ENCODE measurements at regions not wholly inside any gene's neighbourhood (a gene's known extent, or its start where the extent isn't known, plus 50 kb on each side); places are given as distances from the start of the nearest gene placed in this dataset.

DNA sequence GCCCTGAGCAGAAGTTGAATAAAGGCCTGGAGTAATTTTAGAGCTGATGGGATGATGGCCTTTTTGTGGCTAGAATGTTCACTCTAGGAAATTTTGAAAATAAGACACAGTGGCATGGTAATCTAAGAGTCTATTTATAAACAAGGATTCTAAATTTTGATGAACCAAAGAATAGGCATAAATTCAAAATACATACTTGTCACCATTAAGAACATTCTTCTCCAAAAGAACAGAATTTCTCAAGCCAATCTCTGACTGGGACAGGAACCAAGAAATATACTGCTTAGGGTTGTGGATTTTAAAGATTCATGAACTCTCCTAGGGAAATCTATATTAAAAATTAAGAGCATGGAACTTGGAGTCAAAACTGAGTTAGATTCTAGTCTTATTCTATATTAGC is 98.2 kb upstream of the SETBP1 start:
- POLR2A ChIA-PET, result no interaction called here
- Mint-ChIP-seq H3K36me3 (ENCODE audit: low read depth) (no peaks in the 10 kb centered on the region), H3K4me1 (ENCODE audit: low read depth) (peaks cover 3% of the 10 kb centered on the region), H3K27me3 (peaks cover 3% of the 10 kb centered on the region), H3K27ac (no peak overlapping the region), H3K9me3 (no peaks in the 10 kb centered on the region), H3K4me3 (no peak overlapping the region)
- ATAC-seq, result no peak
- intact Hi-C loops (cut with micrococcal nuclease), result no loop called here
- DNase-seq, result no peak
- TF ChIP-seq, protein P1, sequence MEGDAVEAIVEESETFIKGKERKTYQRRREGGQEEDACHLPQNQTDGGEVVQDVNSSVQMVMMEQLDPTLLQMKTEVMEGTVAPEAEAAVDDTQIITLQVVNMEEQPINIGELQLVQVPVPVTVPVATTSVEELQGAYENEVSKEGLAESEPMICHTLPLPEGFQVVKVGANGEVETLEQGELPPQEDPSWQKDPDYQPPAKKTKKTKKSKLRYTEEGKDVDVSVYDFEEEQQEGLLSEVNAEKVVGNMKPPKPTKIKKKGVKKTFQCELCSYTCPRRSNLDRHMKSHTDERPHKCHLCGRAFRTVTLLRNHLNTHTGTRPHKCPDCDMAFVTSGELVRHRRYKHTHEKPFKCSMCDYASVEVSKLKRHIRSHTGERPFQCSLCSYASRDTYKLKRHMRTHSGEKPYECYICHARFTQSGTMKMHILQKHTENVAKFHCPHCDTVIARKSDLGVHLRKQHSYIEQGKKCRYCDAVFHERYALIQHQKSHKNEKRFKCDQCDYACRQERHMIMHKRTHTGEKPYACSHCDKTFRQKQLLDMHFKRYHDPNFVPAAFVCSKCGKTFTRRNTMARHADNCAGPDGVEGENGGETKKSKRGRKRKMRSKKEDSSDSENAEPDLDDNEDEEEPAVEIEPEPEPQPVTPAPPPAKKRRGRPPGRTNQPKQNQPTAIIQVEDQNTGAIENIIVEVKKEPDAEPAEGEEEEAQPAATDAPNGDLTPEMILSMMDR (IDR thresholded peaks at IDR 0.05), result no peak
- CTCF ChIA-PET, result no interaction called here

DNA sequence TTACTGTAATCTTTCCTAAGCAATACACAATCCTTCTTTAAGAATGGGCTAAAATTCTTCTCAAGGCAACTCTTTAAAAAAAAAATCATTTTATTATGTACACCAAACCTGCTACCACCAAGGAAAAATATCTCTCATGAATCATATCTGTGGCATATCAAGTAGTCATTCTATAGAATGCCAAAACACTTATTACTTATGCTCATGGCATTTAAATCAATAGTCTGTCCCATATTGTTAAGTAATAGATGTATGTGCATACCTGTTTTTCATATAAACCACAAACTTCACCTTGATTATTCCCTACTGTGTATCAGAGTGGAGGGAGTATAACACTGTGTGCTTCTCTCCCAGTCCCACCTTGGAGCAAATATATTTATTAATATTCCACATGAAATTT is 95.8 kb upstream of the SETBP1 start:
- Mint-ChIP-seq H3K9me3 (no peaks in the 10 kb centered on the region), H3K4me3 (no peak overlapping the region), H3K27me3 (peaks cover 6% of the 10 kb centered on the region), H3K36me3 (ENCODE audit: low read depth) (no peaks in the 10 kb centered on the region), H3K27ac (no peak overlapping the region), H3K4me1 (ENCODE audit: low read depth) (peaks cover 3% of the 10 kb centered on the region)
- ATAC-seq (no peak), DNase-seq (no peak)
- TF ChIP-seq, protein P1 (IDR thresholded peaks at IDR 0.05), result no peak
- ChIA-PET CTCF (no interaction called here), POLR2A (no interaction called here)
- intact Hi-C loops (cut with micrococcal nuclease), result no loop called here

DNA sequence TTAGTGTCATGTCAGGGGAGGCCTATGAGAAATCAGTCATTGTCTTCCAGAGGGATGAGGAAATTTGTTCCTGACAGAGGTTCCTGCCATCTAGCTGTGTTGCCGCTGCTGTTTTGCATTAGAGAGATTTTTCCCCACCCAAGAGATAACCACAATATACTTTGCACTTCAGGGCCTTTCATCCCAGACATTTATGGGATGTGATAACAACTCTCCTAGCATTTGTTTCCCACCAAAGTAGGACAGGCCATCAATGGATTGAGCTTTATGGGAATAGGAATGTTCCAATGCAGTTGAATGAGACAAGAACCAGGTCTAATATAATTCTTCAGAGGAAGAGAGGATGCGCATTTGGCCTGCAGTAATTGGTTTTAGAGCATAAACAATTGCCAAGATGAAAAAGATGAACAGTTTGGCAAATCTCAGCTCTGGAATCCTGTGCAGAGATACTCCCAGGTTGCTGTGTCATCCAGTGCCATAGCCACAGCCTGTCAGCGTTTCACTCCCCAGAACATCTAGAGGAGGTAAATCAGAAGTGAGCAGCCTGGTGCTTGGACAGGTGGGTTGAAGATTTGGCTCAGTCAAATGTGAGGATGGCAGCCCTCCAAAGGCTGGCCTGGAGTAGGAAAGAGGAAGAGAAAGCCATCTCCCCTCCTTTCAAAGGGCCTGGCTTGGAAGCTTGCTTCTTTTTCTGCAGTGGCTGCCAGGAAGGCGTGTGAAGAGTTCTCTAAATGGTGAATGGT is 93.7 kb upstream of the SETBP1 start:
- CTCF ChIA-PET, result interaction anchor here (3.5 kb wide), 1 partner anchor 8 kb away, joined by 22 read pairs; no protein-coding TSS in a partner anchor
- DNase-seq, result no peak
- intact Hi-C loops (cut with micrococcal nuclease), result no loop called here
- Mint-ChIP-seq H3K4me3 (no peak overlapping the region), H3K27me3 (peaks cover 6% of the 10 kb centered on the region), H3K4me1 (ENCODE audit: low read depth) (no peaks in the 10 kb centered on the region), H3K36me3 (ENCODE audit: low read depth) (no peaks in the 10 kb centered on the region), H3K9me3 (no peaks in the 10 kb centered on the region), H3K27ac (no peak overlapping the region)
- no peak for ATAC-seq
- TF ChIP-seq, protein P1 (IDR thresholded peaks at IDR 0.05), result no peak
- POLR2A ChIA-PET, result no interaction called here

DNA sequence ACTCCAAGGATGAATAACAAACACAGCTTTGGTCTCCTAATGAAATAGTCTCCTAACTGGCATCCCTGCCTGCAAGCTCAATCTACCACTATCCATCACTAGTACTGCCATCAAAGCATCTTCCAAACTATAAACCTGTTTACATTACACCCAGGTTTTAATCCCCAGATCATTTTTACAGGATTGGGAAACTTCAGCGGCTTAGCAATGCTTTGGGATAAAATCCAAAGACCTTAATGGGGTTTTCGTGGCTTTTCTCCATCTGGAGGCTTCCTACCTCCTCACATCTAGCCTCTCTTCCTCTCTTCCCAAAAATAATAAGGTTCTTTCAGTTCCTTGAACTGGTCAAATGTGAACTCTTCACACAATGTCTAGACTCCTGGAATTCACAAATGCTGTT is 92.2 kb upstream of the SETBP1 start:
- Mint-ChIP-seq H3K9me3 (no peaks in the 10 kb centered on the region), H3K27me3 (peaks cover 6% of the 10 kb centered on the region), H3K27ac (no peak overlapping the region), H3K36me3 (ENCODE audit: low read depth) (no peaks in the 10 kb centered on the region), H3K4me1 (ENCODE audit: low read depth) (no peaks in the 10 kb centered on the region), H3K4me3 (no peak overlapping the region)
- intact Hi-C loops (cut with micrococcal nuclease), result no loop called here
- TF ChIP-seq, protein P1 (IDR thresholded peaks at IDR 0.05), result no peak
- ATAC-seq (no peak), DNase-seq (no peak)
- ChIA-PET CTCF (interaction anchor here (0.5 to 3.5 kb wide), 3 partner anchors 10 to 656 kb away, joined by 3 to 22 read pairs (median 3); no protein-coding TSS in a partner anchor), POLR2A (no interaction called here)

DNA sequence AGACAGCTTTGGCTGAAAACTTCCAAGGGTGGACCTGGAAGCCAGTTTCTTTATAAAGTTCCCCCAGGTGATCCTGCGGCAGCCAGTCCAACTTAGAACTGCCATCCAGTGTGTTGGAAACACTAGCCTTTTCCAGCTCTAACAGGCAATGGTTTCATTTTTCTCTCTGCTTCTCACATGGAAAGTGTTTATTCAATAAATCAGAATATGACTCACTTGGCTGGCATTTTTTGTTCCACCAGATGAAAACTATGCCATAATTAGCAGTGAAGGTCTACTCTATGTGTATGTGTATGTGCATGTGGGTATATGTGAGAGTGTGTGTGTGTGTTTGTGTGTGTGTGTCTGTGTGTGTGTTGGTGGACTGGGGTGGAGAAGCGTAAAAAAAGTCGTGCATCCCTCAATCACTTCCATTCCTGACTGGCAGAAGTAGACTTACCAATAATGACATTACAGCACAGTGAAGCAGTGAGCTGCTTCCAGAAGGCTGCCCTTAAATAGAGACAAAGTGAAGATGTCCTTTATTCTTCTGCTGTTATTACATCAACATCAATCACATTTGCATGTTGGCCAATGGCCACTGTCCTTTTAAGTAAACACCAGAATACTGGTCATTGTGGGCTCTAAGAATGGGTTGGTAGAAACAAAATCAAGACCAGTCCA is 90.9 kb upstream of the SETBP1 start:
- POLR2A ChIA-PET, result no interaction called here
- TF ChIP-seq, protein P1 (IDR thresholded peaks at IDR 0.05), result no peak
- Mint-ChIP-seq H3K27ac (no peak overlapping the region), H3K4me1 (ENCODE audit: low read depth) (no peaks in the 10 kb centered on the region), H3K27me3 (peaks cover 4% of the 10 kb centered on the region), H3K36me3 (ENCODE audit: low read depth) (no peaks in the 10 kb centered on the region), H3K4me3 (no peak overlapping the region), H3K9me3 (no peaks in the 10 kb centered on the region)
- CTCF ChIA-PET, result interaction anchor here (3.5 kb wide), 1 partner anchor 11 kb away, joined by 22 read pairs; no protein-coding TSS in a partner anchor
- intact Hi-C loops (cut with micrococcal nuclease), result no loop called here
- ATAC-seq, result no peak
- no peak for DNase-seq

All from activated CD8-positive, alpha-beta T cell treated with anti-CD3 and anti-CD28 coated beads for 36 hours (primary cell).